C4-2B (cell line): ENCODE measurements at regions not wholly inside any gene's neighbourhood (a gene's known extent, or its start where the extent isn't known, plus 50 kb on each side); places are given as distances from the start of the nearest gene placed in this dataset.

Source experiments
- CTCF ChIP-seq: fragments of 450-650 bp; conservative IDR thresholded peaks from 2 replicates; pipeline ENCODE4 v1.5.1; 2017; ENCODE audit warnings: mild to moderate bottlenecking
- ZFX ChIP-seq: fragments of 450-650 bp; IDR thresholded peaks from 2 replicates; pipeline ENCODE4 v1.6.1; 2017

GRCh38 chr6:92047152-92047850 lies 1372.1 kb downstream of the EPHA7 start:
- no peak for TF ChIP-seq CTCF
- TF ChIP-seq ZFX, result no peak
